ENCODE measurements at regions not wholly inside any gene's neighbourhood (a gene's known extent, or its start where the extent isn't known, plus 50 kb on each side); places are given as distances from the start of the nearest gene placed in this dataset.

DNA sequence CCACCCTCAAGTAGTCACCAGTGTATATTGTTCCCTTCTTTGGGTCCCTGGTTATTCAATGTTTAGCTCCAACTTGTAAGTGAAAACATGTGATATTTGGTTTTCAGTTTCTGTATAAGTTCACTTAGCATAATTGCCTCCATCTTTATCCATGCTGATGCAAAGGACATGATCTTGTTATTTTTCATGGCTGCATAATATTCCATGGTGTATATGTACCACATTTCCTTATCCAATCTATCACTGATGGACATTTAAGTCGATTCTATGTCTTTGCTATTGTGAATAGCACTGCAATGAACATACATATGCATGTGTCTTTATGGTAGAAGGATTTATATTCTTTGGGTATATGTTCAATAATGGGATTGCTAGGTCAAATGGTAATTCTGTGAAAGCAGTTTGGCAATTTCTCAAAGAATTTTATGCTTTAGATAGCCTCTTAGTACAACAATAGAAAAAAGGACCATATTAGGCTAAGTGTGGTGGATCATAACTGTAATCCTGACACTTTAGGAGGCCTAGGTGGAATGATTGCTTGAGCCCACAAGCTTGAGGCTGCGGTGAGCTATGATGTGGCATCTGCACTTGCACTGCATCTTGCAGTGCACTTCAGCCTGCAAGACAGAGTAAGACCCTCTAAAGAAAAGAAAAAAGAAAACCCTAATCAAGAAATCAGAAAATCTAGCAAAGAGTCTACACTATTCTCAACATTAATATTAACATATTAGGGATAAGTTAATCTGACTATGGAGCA, 468.5 kb upstream of the FAT3 start:
- TF ChIP-seq, protein P1, sequence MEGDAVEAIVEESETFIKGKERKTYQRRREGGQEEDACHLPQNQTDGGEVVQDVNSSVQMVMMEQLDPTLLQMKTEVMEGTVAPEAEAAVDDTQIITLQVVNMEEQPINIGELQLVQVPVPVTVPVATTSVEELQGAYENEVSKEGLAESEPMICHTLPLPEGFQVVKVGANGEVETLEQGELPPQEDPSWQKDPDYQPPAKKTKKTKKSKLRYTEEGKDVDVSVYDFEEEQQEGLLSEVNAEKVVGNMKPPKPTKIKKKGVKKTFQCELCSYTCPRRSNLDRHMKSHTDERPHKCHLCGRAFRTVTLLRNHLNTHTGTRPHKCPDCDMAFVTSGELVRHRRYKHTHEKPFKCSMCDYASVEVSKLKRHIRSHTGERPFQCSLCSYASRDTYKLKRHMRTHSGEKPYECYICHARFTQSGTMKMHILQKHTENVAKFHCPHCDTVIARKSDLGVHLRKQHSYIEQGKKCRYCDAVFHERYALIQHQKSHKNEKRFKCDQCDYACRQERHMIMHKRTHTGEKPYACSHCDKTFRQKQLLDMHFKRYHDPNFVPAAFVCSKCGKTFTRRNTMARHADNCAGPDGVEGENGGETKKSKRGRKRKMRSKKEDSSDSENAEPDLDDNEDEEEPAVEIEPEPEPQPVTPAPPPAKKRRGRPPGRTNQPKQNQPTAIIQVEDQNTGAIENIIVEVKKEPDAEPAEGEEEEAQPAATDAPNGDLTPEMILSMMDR (IDR thresholded peaks at IDR 0.05; ENCODE audit: insufficient read depth, low read length) = no peak
- TF ChIP-seq SPI1 (IDR thresholded peaks at IDR 0.05; ENCODE audit: borderline replicate concordance, low read depth) = no peak
- TF ChIP-seq GABPA (IDR thresholded peaks at IDR 0.05; ENCODE audit: low read depth) = no peak
- no peak for TF ChIP-seq POLR2AphosphoS5 (IDR thresholded peaks at IDR 0.05; ENCODE audit: low read depth)
